Keratinocyte (primary cell): ENCODE measurements at regions not wholly inside any gene's neighbourhood (a gene's known extent, or its start where the extent isn't known, plus 50 kb on each side); places are given as distances from the start of the nearest gene placed in this dataset.
"Not testable (repeated sequence)": the region's sequence is repeated elsewhere in the genome, so short reads cannot be mapped to it uniquely, and the experiment has no call there.

ENCODE experiments used
- DNase-seq: peaks from one replicate; pipeline ENCODE4 v3.0.0-alpha.2; 2011; ENCODE audit warnings: low read depth, missing footprints, low spot score
- FAIRE-seq: peaks from 2 replicates; lab custom pipeline; 2011; peaks lifted over from hg19 to GRCh38; lab: Jason Lieb, UNC
- H2AFZ ChIP-seq: 2 replicates; pipeline ENCODE4 v1.6.0; 2012; ENCODE audit warnings: low read length, control low read depth, inconsistent platforms; ENCODE audit not compliant: control insufficient read depth
- H3K27ac ChIP-seq: 2 replicates; pipeline ENCODE4 v1.5.1; 2011; ENCODE audit warnings: low read length; ENCODE audit not compliant: control insufficient read depth, insufficient read depth
- H3K27me3 ChIP-seq: 3 replicates; pipeline ENCODE4 v1.6.0; 2011; ENCODE audit warnings: low read length; ENCODE audit not compliant: control insufficient read depth, insufficient read depth; ENCODE audit errors: extremely low read depth
- H3K36me3 ChIP-seq, 2 experiments: 2 replicates in 1 of 2; 3 replicates in 1 of 2; pipeline ENCODE4 v1.5.1; 2011; ENCODE audit warnings: low read length in 2 of 2, mild to moderate bottlenecking in 1 of 2; ENCODE audit not compliant: control insufficient read depth in 2 of 2, insufficient read depth in 2 of 2; ENCODE audit errors: extremely low read depth in 1 of 2
- H3K4me1 ChIP-seq: 3 replicates; pipeline ENCODE4 v1.5.1; 2011; ENCODE audit warnings: low read length; ENCODE audit not compliant: control insufficient read depth, insufficient read depth; ENCODE audit errors: extremely low read depth
- H3K4me2 ChIP-seq: 3 replicates; pipeline ENCODE4 v1.6.0; 2011; ENCODE audit warnings: low read depth, low read length; ENCODE audit not compliant: control insufficient read depth, insufficient read depth; ENCODE audit errors: extremely low read depth
- H3K4me3 ChIP-seq, 3 experiments: fragments of 200-600 bp in 1 of 3; sonication (generic) in 1 of 3; 2 replicates in 2 of 3; 3 replicates in 1 of 3; pipeline ENCODE4 v1.5.1; 2011 to 2016; ENCODE audit warnings: low read length in 3 of 3, mild to moderate bottlenecking in 3 of 3, control low read depth in 2 of 3, inconsistent platforms in 1 of 3, low read depth in 1 of 3, mixed read lengths in 1 of 3, mixed run types in 1 of 3, moderate library complexity in 1 of 3; ENCODE audit not compliant: control insufficient read depth in 2 of 3, insufficient read depth in 2 of 3; ENCODE audit errors: extremely low read depth in 1 of 3
- H3K79me2 ChIP-seq: 2 replicates; pipeline ENCODE4 v1.6.0; 2012; ENCODE audit warnings: low read length; ENCODE audit not compliant: control insufficient read depth, insufficient read depth
- H3K9ac ChIP-seq: 3 replicates; pipeline ENCODE4 v1.6.0; 2011; ENCODE audit warnings: low read length; ENCODE audit not compliant: control insufficient read depth, insufficient read depth; ENCODE audit errors: extremely low read depth
- H3K9me1 ChIP-seq: 3 replicates; pipeline ENCODE4 v1.6.0; 2011; ENCODE audit warnings: low read length; ENCODE audit not compliant: control insufficient read depth, insufficient read depth; ENCODE audit errors: extremely low read depth
- H3K9me3 ChIP-seq: 2 replicates; pipeline ENCODE4 v1.5.1; 2012; ENCODE audit warnings: low read depth, low read length; ENCODE audit not compliant: control insufficient read depth
- H4K20me1 ChIP-seq: 3 replicates; pipeline ENCODE4 v1.6.0; 2011; ENCODE audit warnings: low read length; ENCODE audit not compliant: control insufficient read depth, insufficient read depth; ENCODE audit errors: extremely low read depth
- dilution Hi-C: fragments of 300-500 bp; cut with MboI; formaldehyde crosslinking; loops from one replicate; pipeline ENCODE4 v1.7.0; 2020; ENCODE audit warnings: low sequenced_read_pairs; ENCODE audit not compliant: extremely low pct_ligation_motif_present

DNA sequence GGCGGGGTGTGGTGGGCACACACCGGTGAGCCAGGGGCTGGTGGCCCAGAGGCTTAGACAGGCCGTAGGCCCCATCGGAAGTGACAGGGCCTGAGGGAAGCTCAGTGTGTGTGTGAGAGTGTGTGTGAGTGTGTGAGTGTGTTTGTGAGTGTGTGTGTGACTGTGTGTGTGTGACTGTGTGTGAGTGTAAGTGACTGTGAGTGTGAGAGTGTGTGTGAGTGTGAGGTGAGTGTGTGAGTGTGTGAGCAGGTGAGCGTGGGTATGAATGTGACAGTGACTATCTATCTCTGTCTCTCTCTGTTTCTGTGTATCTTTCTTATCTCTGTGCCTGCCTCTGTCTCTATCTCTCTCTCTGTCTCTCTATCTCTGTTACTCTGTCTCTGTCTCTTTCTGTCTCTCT lies 171.6 kb downstream of the TMEM121 start:
- FAIRE-seq, DNase-seq, H3K27me3 ChIP-seq, H2AFZ ChIP-seq, H3K36me3 ChIP-seq, H3K9me3 ChIP-seq, H3K4me2 ChIP-seq, dilution Hi-C loops, H3K4me3 ChIP-seq, H3K79me2 ChIP-seq, H3K9ac ChIP-seq, H3K4me1 ChIP-seq, H3K27ac ChIP-seq, H3K9me1 ChIP-seq, H4K20me1 ChIP-seq: not testable (repeated sequence)

DNA sequence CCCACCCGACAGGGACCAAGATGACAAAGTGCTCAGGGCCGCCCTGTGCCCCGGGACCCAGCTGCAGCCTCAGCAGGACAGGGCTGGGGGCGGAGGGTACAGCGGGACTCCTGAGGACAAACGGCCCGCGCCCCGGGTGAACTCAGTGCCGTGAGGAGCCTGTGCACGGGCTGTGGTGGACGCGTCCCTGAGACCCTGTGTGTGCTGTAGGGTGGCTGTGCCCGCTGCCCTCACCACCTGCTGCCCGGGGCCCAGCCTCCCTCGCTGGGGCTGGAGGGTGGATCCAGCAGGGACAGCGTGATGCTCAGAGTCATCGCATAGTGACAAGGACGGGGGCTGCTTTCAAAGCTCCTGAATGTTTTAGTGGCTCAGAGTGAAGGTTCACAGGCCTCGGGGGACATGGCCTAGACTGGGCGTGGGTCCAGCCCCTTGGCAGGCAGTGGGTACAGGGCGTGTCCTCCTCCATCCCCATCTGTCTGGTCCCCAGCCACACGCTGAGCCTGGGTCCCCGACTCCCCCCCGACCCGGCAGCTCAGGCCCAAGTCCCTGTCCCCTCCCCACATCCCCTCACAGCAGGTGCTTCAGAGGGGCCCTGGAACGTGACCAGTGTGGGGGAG lies 172.7 kb downstream of the TMEM121 start:
- H3K4me1 ChIP-seq, H3K36me3 ChIP-seq, H3K9me1 ChIP-seq, dilution Hi-C loops, DNase-seq, H3K79me2 ChIP-seq, H4K20me1 ChIP-seq, H3K4me3 ChIP-seq, H3K9me3 ChIP-seq, H3K27ac ChIP-seq, H3K27me3 ChIP-seq, H2AFZ ChIP-seq, H3K9ac ChIP-seq, H3K4me2 ChIP-seq, FAIRE-seq: not testable (repeated sequence)

DNA sequence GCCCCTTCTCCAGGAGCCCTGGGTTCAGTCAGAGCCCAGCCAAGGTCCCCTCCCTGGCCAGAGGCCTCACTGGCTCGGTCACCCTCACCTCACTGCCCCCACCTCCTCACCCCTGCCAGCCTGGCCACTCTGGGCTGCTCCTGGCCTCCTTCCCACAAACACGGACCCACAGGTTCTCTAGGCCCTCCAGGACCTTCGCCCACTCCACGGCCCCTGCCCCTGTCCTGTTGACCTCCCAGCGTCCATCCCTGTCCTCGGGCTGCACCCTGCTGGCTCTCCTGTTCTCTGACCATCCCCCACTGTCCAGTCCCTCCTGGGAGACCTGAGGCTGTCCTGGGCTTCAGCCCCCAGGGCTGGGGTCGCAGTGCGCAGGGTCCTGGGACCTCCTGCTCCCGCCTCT lies 173.3 kb downstream of the TMEM121 start:
- H3K9me3 ChIP-seq, H3K4me2 ChIP-seq, DNase-seq, H3K9me1 ChIP-seq, H3K4me3 ChIP-seq, FAIRE-seq, dilution Hi-C loops, H3K27me3 ChIP-seq, H3K4me1 ChIP-seq, H3K79me2 ChIP-seq, H3K36me3 ChIP-seq, H3K27ac ChIP-seq, H4K20me1 ChIP-seq, H3K9ac ChIP-seq, H2AFZ ChIP-seq: not testable (repeated sequence)

DNA sequence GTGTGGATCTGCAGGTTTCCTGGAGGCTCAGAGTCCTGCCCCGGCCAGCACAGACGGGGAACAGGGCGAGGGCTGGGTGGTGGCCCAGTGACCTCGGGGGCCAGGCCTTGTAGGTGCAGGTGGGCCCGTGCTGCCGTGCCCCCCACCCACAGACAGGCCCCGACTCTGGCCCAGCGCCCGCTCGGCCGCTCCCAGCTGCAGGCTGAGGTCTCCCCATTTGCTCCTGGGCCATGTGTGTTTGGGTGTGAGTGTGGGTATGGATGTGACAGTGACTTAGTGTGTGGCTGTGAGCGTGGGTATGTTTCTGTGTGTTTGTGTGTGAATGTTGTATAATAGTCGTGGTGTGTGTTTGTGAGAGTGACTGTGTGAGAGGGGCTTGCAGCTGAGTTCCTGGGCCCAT lies 173.8 kb downstream of the TMEM121 start:
- dilution Hi-C loops = not testable (repeated sequence)

More for the DNA sequence above, 173.8 kb downstream of the TMEM121 start:
- not testable (repeated sequence) for H3K9ac ChIP-seq, H3K79me2 ChIP-seq, H3K4me1 ChIP-seq, H3K9me3 ChIP-seq, FAIRE-seq, H2AFZ ChIP-seq, DNase-seq, H3K36me3 ChIP-seq, H3K4me3 ChIP-seq, H3K27me3 ChIP-seq, H3K4me2 ChIP-seq, H3K27ac ChIP-seq, H4K20me1 ChIP-seq, H3K9me1 ChIP-seq
